Trophoblast cell (in vitro differentiated cells and primary cell): ENCODE measurements at regions not wholly inside any gene's neighbourhood (a gene's known extent, or its start where the extent isn't known, plus 50 kb on each side); places are given as distances from the start of the nearest gene placed in this dataset.
"Not testable (repeated sequence)": the region's sequence is repeated elsewhere in the genome, so short reads cannot be mapped to it uniquely, and the experiment has no call there.

Experiments
- DNase-seq, 2 donors: peaks; one replicate each; pipeline ENCODE4 v3.0.0-alpha.2; 2016
- H2AFZ ChIP-seq: 2 replicates; pipeline ENCODE4 v1.6.1; 2013; ENCODE audit warnings: low read length, moderate library complexity, mild to moderate bottlenecking; ENCODE audit not compliant: insufficient read depth, poor library complexity
- H2AK5ac ChIP-seq: 2 replicates; pipeline ENCODE4 v1.6.1; 2013; ENCODE audit warnings: mild to moderate bottlenecking, low read length
- H2BK120ac ChIP-seq: 2 replicates; pipeline ENCODE4 v1.6.1; 2013; ENCODE audit warnings: low read length, mild to moderate bottlenecking, moderate library complexity; ENCODE audit not compliant: insufficient read depth, poor library complexity
- H2BK12ac ChIP-seq: 2 replicates; pipeline ENCODE4 v1.6.1; 2013; ENCODE audit warnings: mild to moderate bottlenecking, low read length, moderate library complexity
- H2BK5ac ChIP-seq: 2 replicates; pipeline ENCODE4 v1.6.1; 2013; ENCODE audit warnings: low read length, low read depth, moderate library complexity, mild to moderate bottlenecking; ENCODE audit not compliant: poor library complexity
- H3K14ac ChIP-seq: 2 replicates; pipeline ENCODE4 v1.6.1; 2013; ENCODE audit warnings: mild to moderate bottlenecking, low read length
- H3K18ac ChIP-seq: 2 replicates; pipeline ENCODE4 v1.6.1; 2013; ENCODE audit warnings: mild to moderate bottlenecking, low read length
- H3K23ac ChIP-seq: 2 replicates; pipeline ENCODE4 v1.6.1; 2013; ENCODE audit warnings: low read length
- H3K27ac ChIP-seq: 2 replicates; pipeline ENCODE4 v1.5.1; 2013; ENCODE audit warnings: low read depth, mild to moderate bottlenecking, inconsistent platforms, low read length, moderate library complexity
- H3K27me3 ChIP-seq: 2 replicates; pipeline ENCODE4 v1.6.1; 2013; ENCODE audit warnings: inconsistent platforms, mild to moderate bottlenecking, low read length, moderate library complexity; ENCODE audit not compliant: insufficient read depth
- H3K36me3 ChIP-seq, 2 experiments: 1 replicate in 1 of 2; 2 replicates in 1 of 2; pipeline ENCODE4 v1.6.1; 2013; ENCODE audit warnings: low read length in 2 of 2, mild to moderate bottlenecking in 2 of 2, moderate library complexity in 1 of 2; ENCODE audit not compliant: insufficient read depth in 2 of 2, control insufficient read depth in 1 of 2
- H3K4ac ChIP-seq: 2 replicates; pipeline ENCODE4 v1.6.1; 2013; ENCODE audit warnings: low read depth, mild to moderate bottlenecking, low read length, moderate library complexity
- H3K4me1 ChIP-seq, 2 experiments: 1 replicate in 1 of 2; 2 replicates in 1 of 2; pipeline ENCODE4 v1.6.1; 2013; ENCODE audit warnings: low read length in 2 of 2, mild to moderate bottlenecking in 2 of 2, moderate library complexity in 1 of 2; ENCODE audit not compliant: insufficient read depth in 2 of 2, control insufficient read depth in 1 of 2
- H3K4me2 ChIP-seq: 2 replicates; pipeline ENCODE4 v1.6.1; 2013; ENCODE audit warnings: inconsistent platforms, mild to moderate bottlenecking, low read length, moderate library complexity
- H3K4me3 ChIP-seq: 2 replicates; pipeline ENCODE4 v1.5.1; 2013; ENCODE audit warnings: mild to moderate bottlenecking, low read depth, low read length, inconsistent platforms
- H3K79me1 ChIP-seq: one replicate; pipeline ENCODE4 v1.6.1; 2013; ENCODE audit warnings: low read length
- H3K79me2 ChIP-seq: 2 replicates; pipeline ENCODE4 v1.6.1; 2013; ENCODE audit warnings: low read length, mild to moderate bottlenecking; ENCODE audit not compliant: control insufficient read depth, insufficient read depth, poor library complexity
- H3K9ac ChIP-seq: 2 replicates; pipeline ENCODE4 v1.6.1; 2013; ENCODE audit warnings: mild to moderate bottlenecking, low read length
- H3K9me3 ChIP-seq: 2 replicates; pipeline ENCODE4 v1.6.1; 2013; ENCODE audit warnings: low read depth, mild to moderate bottlenecking, control low read depth, inconsistent platforms, low read length; ENCODE audit not compliant: insufficient read depth
- H4K12ac ChIP-seq: 2 replicates; pipeline ENCODE4 v1.6.1; 2013; ENCODE audit warnings: low read depth, mild to moderate bottlenecking, low read length, moderate library complexity
- H4K8ac ChIP-seq: 2 replicates; pipeline ENCODE4 v1.6.1; 2013; ENCODE audit warnings: low read depth, mild to moderate bottlenecking, low read length, moderate library complexity
- H4K91ac ChIP-seq: one replicate; pipeline ENCODE4 v1.6.1; 2013; ENCODE audit warnings: low read depth, mild to moderate bottlenecking, low read length, moderate library complexity
- WGBS: extraction: QIAGEN DNeasy Blood & Tissue Kit; methylation state at CpG from one replicate; pipeline ENCODE4 v1.1.7; 2013; ENCODE audit warnings: missing lambda C conversion rate; ENCODE audit not compliant: insufficient read length, insufficient coverage; ENCODE audit errors: extremely low coverage; 5-methylcytosine and 5-hydroxymethylcytosine counted together

DNA sequence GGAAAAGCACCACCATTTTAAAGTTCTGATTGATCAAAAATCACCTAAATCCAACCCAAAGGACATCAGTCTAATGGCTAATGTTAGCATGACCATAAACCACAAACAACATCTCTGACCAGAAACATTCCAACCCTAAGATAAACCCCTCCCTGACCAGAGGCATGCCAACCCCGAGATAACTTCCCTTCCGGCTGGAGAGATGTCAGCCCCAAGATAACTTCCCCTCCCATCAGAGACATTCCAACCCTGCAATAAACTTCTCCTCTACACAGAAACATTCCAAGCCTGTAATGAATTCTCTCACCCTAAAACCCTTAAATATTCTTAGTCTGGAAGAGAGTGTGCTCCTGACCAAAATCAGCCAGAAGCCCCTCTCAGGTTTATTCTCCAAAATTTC is 364.3 kb downstream of the KCNN2 start:
- Histone ChIP-seq H2BK5ac (no peak overlapping the region), H3K23ac (no peak overlapping the region), H3K9ac (no peak overlapping the region), H2AFZ (no peak overlapping the region), H2BK120ac (no peak overlapping the region), H3K4me1 (no peaks in the 10 kb centered on the region), H3K9me3 (no peaks in the 10 kb centered on the region), H3K4me3 (no peak overlapping the region), H2AK5ac (no peak overlapping the region), H3K36me3 (no peaks in the 10 kb centered on the region), H3K79me1 (no peaks in the 10 kb centered on the region), H3K4ac (no peak overlapping the region), H3K79me2 (no peaks in the 10 kb centered on the region), H4K12ac (no peak overlapping the region), H2BK12ac (no peak overlapping the region), H3K18ac (no peak overlapping the region), H3K27ac (no peak overlapping the region), H3K27me3 (no peaks in the 10 kb centered on the region), H4K91ac (no peak overlapping the region), H3K4me2 (no peak overlapping the region), H3K14ac (no peak overlapping the region), H4K8ac (no peak overlapping the region)
- DNase-seq, result no peak
- WGBS, result no CpG with 5 or more reads among the region's 2 CpGs

DNA sequence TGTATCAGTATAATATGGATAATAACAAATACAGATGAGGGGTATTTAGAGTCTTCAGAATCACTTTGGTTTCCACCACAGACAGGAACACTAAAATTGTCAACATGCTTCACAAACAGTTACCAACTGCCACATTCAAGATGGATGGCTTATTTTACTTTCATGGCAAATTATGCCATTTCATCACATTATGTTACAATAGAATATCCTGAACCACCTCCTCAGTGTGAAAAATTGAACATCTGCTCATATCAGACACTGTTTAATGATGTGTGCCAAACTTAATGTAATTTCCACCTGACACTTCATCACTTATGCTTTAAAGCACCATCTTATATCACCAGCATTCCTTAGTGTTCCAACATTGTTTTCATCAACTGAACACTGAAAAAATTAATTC is 357.4 kb downstream of the KCNN2 start:
- Histone ChIP-seq H3K27ac (no peak overlapping the region), H3K79me2 (no peaks in the 10 kb centered on the region), H2AK5ac (no peak overlapping the region), H4K91ac (no peak overlapping the region), H3K4me2 (no peak overlapping the region), H3K9ac (no peak overlapping the region), H3K4ac (no peak overlapping the region), H3K36me3 (no peaks in the 10 kb centered on the region), H2BK120ac (no peak overlapping the region), H3K23ac (no peak overlapping the region), H3K4me1 (no peaks in the 10 kb centered on the region), H2BK5ac (no peak overlapping the region), H3K4me3 (no peak overlapping the region), H3K9me3 (no peaks in the 10 kb centered on the region), H3K27me3 (no peaks in the 10 kb centered on the region), H2AFZ (no peak overlapping the region), H3K79me1 (no peaks in the 10 kb centered on the region), H4K12ac (no peak overlapping the region), H2BK12ac (no peak overlapping the region), H3K18ac (no peak overlapping the region), H3K14ac (no peak overlapping the region), H4K8ac (no peak overlapping the region)
- DNase-seq, result no peak

GRCh38 chr5:114716955-114717354 is 355.1 kb downstream of the KCNN2 start:
- Histone ChIP-seq H4K91ac (no peak overlapping the region), H2BK5ac (no peak overlapping the region), H3K4me3 (no peak overlapping the region), H2BK120ac (no peak overlapping the region), H3K4me1 (no peaks in the 10 kb centered on the region), H3K18ac (no peak overlapping the region), H3K27ac (no peak overlapping the region), H3K9me3 (no peaks in the 10 kb centered on the region), H2AK5ac (no peak overlapping the region), H3K4ac (no peak overlapping the region), H2BK12ac (no peak overlapping the region), H3K14ac (no peak overlapping the region), H3K79me2 (no peaks in the 10 kb centered on the region), H3K4me2 (no peak overlapping the region), H3K23ac (no peak overlapping the region), H3K36me3 (no peaks in the 10 kb centered on the region), H2AFZ (no peak overlapping the region), H4K12ac (no peak overlapping the region), H3K79me1 (no peaks in the 10 kb centered on the region), H3K27me3 (no peaks in the 10 kb centered on the region), H4K8ac (no peak overlapping the region), H3K9ac (no peak overlapping the region)
- WGBS, result no CpG with 5 or more reads among the region's 1 CpG
- no peak for DNase-seq

DNA sequence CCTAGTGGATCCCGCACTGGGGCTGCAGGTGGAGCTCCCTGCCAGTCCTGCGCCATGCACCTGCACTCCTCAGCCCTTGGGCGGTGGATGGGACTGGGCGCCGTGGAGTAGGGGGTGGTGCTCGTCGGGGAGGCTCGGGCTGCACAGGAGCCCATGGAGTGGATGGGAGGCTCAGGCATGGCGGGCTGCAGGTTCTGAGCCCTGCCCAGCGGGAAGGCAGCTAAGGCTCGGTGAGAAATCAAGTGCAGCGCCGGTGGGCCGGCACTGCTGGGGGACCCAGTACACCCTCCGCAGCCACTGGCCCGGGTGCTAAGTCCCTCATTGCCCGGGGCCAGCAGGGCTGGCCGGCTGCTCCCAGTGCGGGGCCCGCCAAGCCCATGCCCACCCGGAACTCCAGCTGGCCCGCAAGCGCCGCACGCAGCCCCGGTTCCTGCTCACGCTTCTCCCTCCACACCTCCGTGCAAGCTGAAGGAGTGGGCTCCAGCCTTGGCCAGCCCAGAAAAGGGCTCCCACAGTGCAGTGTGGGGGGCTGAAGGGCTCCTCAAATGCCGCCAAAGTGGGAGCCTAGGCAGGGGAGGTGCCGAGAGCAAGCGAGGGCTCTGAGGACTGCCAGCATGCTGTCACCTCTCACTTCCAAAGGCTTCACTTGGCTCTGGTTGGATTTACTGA is 342.5 kb downstream of the KCNN2 start:
- not testable (repeated sequence) for DNase-seq, H3K4ac ChIP-seq, H2BK120ac ChIP-seq, H3K9me3 ChIP-seq, H3K18ac ChIP-seq, H3K9ac ChIP-seq, H4K8ac ChIP-seq, H3K79me2 ChIP-seq, H3K23ac ChIP-seq, H3K4me3 ChIP-seq, H3K36me3 ChIP-seq, H4K12ac ChIP-seq, H3K27me3 ChIP-seq, H3K27ac ChIP-seq, H2BK12ac ChIP-seq, H3K4me2 ChIP-seq, H3K14ac ChIP-seq, H3K4me1 ChIP-seq, H2AK5ac ChIP-seq, H4K91ac ChIP-seq, H2AFZ ChIP-seq, H2BK5ac ChIP-seq, H3K79me1 ChIP-seq
- WGBS, result no CpG with 5 or more reads among the region's 31 CpGs
